Upper lobe of left lung (tissue), 4 donors: ENCODE measurements at regions not wholly inside any gene's neighbourhood (a gene's known extent, or its start where the extent isn't known, plus 50 kb on each side); places are given as distances from the start of the nearest gene placed in this dataset.

Experiments used
- CTCF ChIP-seq, 6 experiments: fragments of 450-650 bp in 4 of 6; fragments of 200-600 bp in 2 of 6; sonication (generic) in 2 of 6; IDR thresholded peaks; one replicate each; pipeline ENCODE4 v1.5.1; 2016 to 2019; ENCODE audit warnings: antibody characterized with exemption in 6 of 6
- EP300 ChIP-seq, 4 donors: sonication (generic); formaldehyde crosslinking; IDR thresholded peaks; one replicate each; pipeline ENCODE4 v1.5.1; 2017; ENCODE audit warnings: antibody characterized with exemption in 4 of 4, control low read depth in 2 of 4
- POLR2A ChIP-seq, 4 donors: fragments of 450-650 bp; IDR thresholded peaks; one replicate each; pipeline ENCODE4 v1.5.1; 2016 to 2017; ENCODE audit warnings: antibody characterized with exemption in 4 of 4, mild to moderate bottlenecking in 2 of 4
- POLR2AphosphoS5 ChIP-seq, 2 donors: sonication (generic); formaldehyde crosslinking; IDR thresholded peaks; one replicate each; pipeline ENCODE4 v1.5.1; 2017; ENCODE audit warnings: antibody characterized with exemption in 2 of 2

- TF ChIP-seq CTCF (IDR thresholded peaks at IDR 0.05) (no peak), POLR2AphosphoS5 (IDR thresholded peaks at IDR 0.05) (no peak), POLR2A (IDR thresholded peaks at IDR 0.05) (no peak), EP300 (IDR thresholded peaks at IDR 0.05) (no peak)
Observed at GRCh38 chr13:63578796-63579195, 2163.1 kb upstream of the PCDH20 start.
